PC-3 (cell line): ENCODE measurements at regions not wholly inside any gene's neighbourhood (a gene's known extent, or its start where the extent isn't known, plus 50 kb on each side); places are given as distances from the start of the nearest gene placed in this dataset.

ENCODE experiments used
- EZH2 ChIP-seq: fragments of 300-600 bp; sonication (generic); IDR thresholded peaks from one replicate; pipeline ENCODE4 v1.6.1; 2017; ENCODE audit warnings: antibody characterized with exemption, mild to moderate bottlenecking, low read length; ENCODE audit not compliant: unreplicated experiment
- EZH2phosphoT487 ChIP-seq: fragments of 300-600 bp; sonication (generic); IDR thresholded peaks from 2 replicates; pipeline ENCODE4 v1.6.1; 2018; ENCODE audit warnings: mild to moderate bottlenecking, antibody characterized with exemption, low read length, borderline replicate concordance
- TF ChIP-seq, protein P1 (sequence below): fragments of 300-600 bp; sonication (generic); conservative IDR thresholded peaks from 2 replicates; pipeline ENCODE4 v1.5.1; 2017; ENCODE audit warnings: antibody characterized with exemption, low read depth, mild to moderate bottlenecking, low read length

DNA sequence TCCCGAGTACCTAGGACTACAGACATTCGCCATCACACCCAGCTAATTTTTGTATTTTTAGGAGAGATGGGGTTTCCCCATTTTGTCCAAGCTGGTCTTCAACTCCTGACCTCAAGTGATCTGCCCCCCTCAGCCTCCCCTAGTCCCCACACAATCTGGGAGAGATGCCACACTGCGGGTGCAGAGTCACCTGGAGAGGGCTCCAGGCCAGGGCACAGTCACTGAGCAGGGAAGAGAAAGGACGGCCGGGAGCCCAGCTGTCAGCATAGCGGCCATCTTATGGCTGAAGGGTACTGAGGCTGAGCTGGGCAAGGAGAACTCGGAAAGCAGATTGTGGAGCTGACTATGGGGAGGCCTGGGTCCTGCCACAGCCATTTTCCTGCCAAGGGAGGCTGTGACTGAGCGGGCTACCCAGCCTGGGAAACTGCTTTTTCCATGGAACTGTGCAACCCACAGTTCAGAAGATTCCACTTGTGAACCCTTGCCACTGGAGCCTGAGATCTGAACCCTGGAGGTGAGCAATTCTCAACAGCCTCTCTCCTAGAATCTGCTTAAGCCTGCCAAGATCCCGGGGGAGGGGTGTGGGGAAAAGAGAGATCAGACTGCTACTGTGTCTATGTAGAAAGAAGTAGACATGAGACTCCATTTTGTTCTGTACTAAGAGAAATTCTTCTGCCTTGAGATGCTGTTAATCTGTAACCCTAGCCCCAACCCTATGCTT, 109.2 kb downstream of the ZNF486 start:
- TF ChIP-seq, protein P1, sequence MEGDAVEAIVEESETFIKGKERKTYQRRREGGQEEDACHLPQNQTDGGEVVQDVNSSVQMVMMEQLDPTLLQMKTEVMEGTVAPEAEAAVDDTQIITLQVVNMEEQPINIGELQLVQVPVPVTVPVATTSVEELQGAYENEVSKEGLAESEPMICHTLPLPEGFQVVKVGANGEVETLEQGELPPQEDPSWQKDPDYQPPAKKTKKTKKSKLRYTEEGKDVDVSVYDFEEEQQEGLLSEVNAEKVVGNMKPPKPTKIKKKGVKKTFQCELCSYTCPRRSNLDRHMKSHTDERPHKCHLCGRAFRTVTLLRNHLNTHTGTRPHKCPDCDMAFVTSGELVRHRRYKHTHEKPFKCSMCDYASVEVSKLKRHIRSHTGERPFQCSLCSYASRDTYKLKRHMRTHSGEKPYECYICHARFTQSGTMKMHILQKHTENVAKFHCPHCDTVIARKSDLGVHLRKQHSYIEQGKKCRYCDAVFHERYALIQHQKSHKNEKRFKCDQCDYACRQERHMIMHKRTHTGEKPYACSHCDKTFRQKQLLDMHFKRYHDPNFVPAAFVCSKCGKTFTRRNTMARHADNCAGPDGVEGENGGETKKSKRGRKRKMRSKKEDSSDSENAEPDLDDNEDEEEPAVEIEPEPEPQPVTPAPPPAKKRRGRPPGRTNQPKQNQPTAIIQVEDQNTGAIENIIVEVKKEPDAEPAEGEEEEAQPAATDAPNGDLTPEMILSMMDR = no peak
- TF ChIP-seq EZH2 (no peak), EZH2phosphoT487 (no peak)
